SK-N-MC (cell line): ENCODE measurements at regions not wholly inside any gene's neighbourhood (a gene's known extent, or its start where the extent isn't known, plus 50 kb on each side); places are given as distances from the start of the nearest gene placed in this dataset.

Source experiments
- DNase-seq: peaks from one replicate; pipeline ENCODE4 v3.0.0-alpha.2; 2011; ENCODE audit warnings: low read depth, low spot score
- H3K27ac ChIP-seq: fragments of 200-600 bp; sonication (generic); 2 replicates; pipeline ENCODE4 v1.5.1; 2016; ENCODE audit warnings: mixed run types
- H3K36me3 ChIP-seq: fragments of 200-600 bp; sonication (generic); 2 replicates; pipeline ENCODE4 v1.6.1; 2017; ENCODE audit warnings: antibody characterized with exemption, low read length, mixed read lengths; ENCODE audit not compliant: insufficient read depth
- H3K4me3 ChIP-seq: fragments of 200-600 bp; sonication (generic); 2 replicates; pipeline ENCODE4 v1.5.1; 2016
- H3K9ac ChIP-seq: fragments of 200-600 bp; sonication (generic); 2 replicates; pipeline ENCODE4 v1.8.0; 2017; ENCODE audit warnings: mixed run types, mixed read lengths; ENCODE audit not compliant: insufficient read length
- H3K9me3 ChIP-seq: fragments of 200-600 bp; sonication (generic); 2 replicates; pipeline ENCODE4 v1.6.1; 2017; ENCODE audit warnings: low read depth, mild to moderate bottlenecking, antibody characterized with exemption, low read length, moderate library complexity, mixed read lengths
- EZH2 ChIP-seq: fragments of 200-600 bp; sonication (generic); IDR thresholded peaks from one replicate; pipeline ENCODE4 v1.6.1; 2017; ENCODE audit warnings: antibody characterized with exemption
- FOXP2 ChIP-seq: optimal IDR thresholded peaks from 2 replicates; pipeline ENCODE3; 2011; ENCODE audit warnings: mild to moderate bottlenecking, moderate library complexity; ENCODE audit not compliant: insufficient read depth; ENCODE audit errors: extremely low read length, control extremely low read depth
- POLR2AphosphoS5 ChIP-seq: IDR thresholded peaks from 2 replicates; pipeline ENCODE4 v1.6.1; 2012; ENCODE audit warnings: mild to moderate bottlenecking, low read depth, low read length, borderline replicate concordance

- TF ChIP-seq EZH2, result no peak
- no peak for TF ChIP-seq FOXP2
- no peak for TF ChIP-seq POLR2AphosphoS5
- Histone ChIP-seq H3K27ac (no peak overlapping the region), H3K9ac (no peak overlapping the region)
These were observed 717.5 kb upstream of the SLIT2 start for GRCh38 chr4:19534159-19534558.

GRCh38 chr4:19531906-19532848 lies 719.5 kb upstream of the SLIT2 start:
- DNase-seq, result no peak
- H3K27ac ChIP-seq, result no peak overlapping the region

More at GRCh38 chr4:19534159-19534558, 717.5 kb upstream of the SLIT2 start:
- Histone ChIP-seq H3K36me3 (no peaks in the 10 kb centered on the region), H3K9me3 (no peaks in the 10 kb centered on the region), H3K4me3 (no peak overlapping the region)
- DNase-seq, result no peak

GRCh38 chr4:19523964-19524363 lies 727.7 kb upstream of the SLIT2 start:
- Histone ChIP-seq H3K27ac (no peak overlapping the region), H3K4me3 (no peak overlapping the region), H3K36me3 (no peaks in the 10 kb centered on the region), H3K9ac (no peak overlapping the region), H3K9me3 (no peaks in the 10 kb centered on the region)
- TF ChIP-seq POLR2AphosphoS5 (no peak), EZH2 (no peak), FOXP2 (no peak)
- no peak for DNase-seq

More at GRCh38 chr4:19531906-19532848, 719.5 kb upstream of the SLIT2 start:
- TF ChIP-seq EZH2 (no peak), FOXP2 (no peak), POLR2AphosphoS5 (no peak)
- Histone ChIP-seq H3K9ac (no peak overlapping the region), H3K36me3 (no peaks in the 10 kb centered on the region), H3K9me3 (no peaks in the 10 kb centered on the region), H3K4me3 (no peak overlapping the region)

GRCh38 chr4:19522966-19523365 lies 728.7 kb upstream of the SLIT2 start:
- no peak for DNase-seq
- no peaks in the 10 kb centered on the region for H3K36me3 ChIP-seq
- H3K4me3 ChIP-seq, result no peak overlapping the region
- no peak overlapping the region for H3K27ac ChIP-seq
- no peak overlapping the region for H3K9ac ChIP-seq
- H3K9me3 ChIP-seq, result no peaks in the 10 kb centered on the region
- no peak for TF ChIP-seq POLR2AphosphoS5
- TF ChIP-seq FOXP2, result no peak
- no peak for TF ChIP-seq EZH2

- Histone ChIP-seq H3K9me3 (no peaks in the 10 kb centered on the region), H3K27ac (no peak overlapping the region), H3K36me3 (no peaks in the 10 kb centered on the region), H3K4me3 (no peak overlapping the region), H3K9ac (no peak overlapping the region)
- DNase-seq, result no peak
- TF ChIP-seq POLR2AphosphoS5 (no peak), EZH2 (no peak), FOXP2 (no peak)
These were observed 730.7 kb upstream of the SLIT2 start for GRCh38 chr4:19520939-19521520.

GRCh38 chr4:19514276-19515070 lies 737.2 kb upstream of the SLIT2 start:
- Histone ChIP-seq H3K36me3 (no peaks in the 10 kb centered on the region), H3K9me3 (no peaks in the 10 kb centered on the region), H3K4me3 (no peak overlapping the region), H3K27ac (no peak overlapping the region), H3K9ac (no peak overlapping the region)
- DNase-seq, result no peak
- TF ChIP-seq EZH2, result no peak
- no peak for TF ChIP-seq POLR2AphosphoS5
- no peak for TF ChIP-seq FOXP2

- no peak overlapping the region for H3K4me3 ChIP-seq
- no peaks in the 10 kb centered on the region for H3K9me3 ChIP-seq
- no peak for DNase-seq
- H3K27ac ChIP-seq, result no peak overlapping the region
- TF ChIP-seq POLR2AphosphoS5 (no peak), FOXP2 (no peak), EZH2 (no peak)
- H3K9ac ChIP-seq, result no peak overlapping the region
- no peaks in the 10 kb centered on the region for H3K36me3 ChIP-seq
These were observed 739.6 kb upstream of the SLIT2 start for GRCh38 chr4:19512086-19512485.

GRCh38 chr4:19510993-19511392 lies 740.7 kb upstream of the SLIT2 start:
- no peak for DNase-seq
- Histone ChIP-seq H3K36me3 (no peaks in the 10 kb centered on the region), H3K9ac (no peak overlapping the region), H3K9me3 (no peaks in the 10 kb centered on the region), H3K27ac (no peak overlapping the region), H3K4me3 (no peak overlapping the region)
- no peak for TF ChIP-seq FOXP2
- TF ChIP-seq POLR2AphosphoS5, result no peak
- no peak for TF ChIP-seq EZH2
